ENCODE measurements at regions not wholly inside any gene's neighbourhood (a gene's known extent, or its start where the extent isn't known, plus 50 kb on each side); places are given as distances from the start of the nearest gene placed in this dataset.

DNA sequence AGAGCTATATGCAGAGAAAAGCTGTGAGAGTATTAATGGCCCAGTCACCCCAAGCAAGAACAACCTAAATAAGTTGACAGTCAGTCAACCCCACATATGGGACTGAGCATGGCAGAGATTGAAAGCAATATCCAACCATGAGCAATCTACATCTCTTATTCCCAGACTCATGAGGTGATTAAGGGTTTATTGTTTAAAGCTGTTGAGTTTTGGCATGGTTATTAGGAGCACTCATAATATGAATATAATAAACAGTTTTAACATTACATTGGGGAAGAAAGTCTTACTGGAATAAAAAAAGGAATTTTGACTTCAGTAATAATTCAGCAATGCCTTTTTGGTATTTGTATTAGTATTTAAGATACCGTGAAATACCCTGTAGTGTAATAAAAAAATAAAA is 1627.4 kb downstream of the STIM2 start:
- H3K36me3 ChIP-seq (replicated peaks in 1 of 2; ENCODE audit: control insufficient read depth in 1 of 2, insufficient read depth in 2 of 2, low read length in 1 of 2) = no peaks in the 10 kb centered on the region
- no peaks in the 10 kb centered on the region for H4K20me1 ChIP-seq (ENCODE audit: insufficient read depth)
- TF ChIP-seq SIN3A (IDR thresholded peaks at IDR 0.05; ENCODE audit: borderline replicate concordance, low read depth, low read length) (no peak), CTCF (IDR thresholded peaks at IDR 0.05) (no peak), EZH2phosphoT487 (IDR thresholded peaks at IDR 0.05; ENCODE audit: borderline replicate concordance, low read depth) (no peak), MXI1 (IDR thresholded peaks at IDR 0.05; ENCODE audit: low read depth, low read length) (no peak), ELF1 (IDR thresholded peaks at IDR 0.05) (no peak), TAF1 (IDR thresholded peaks at IDR 0.05; ENCODE audit: borderline replicate concordance, low read depth, low read length) (no peak), POLR2AphosphoS5 (IDR thresholded peaks at IDR 0.05; ENCODE audit: low read depth, low read length) (no peak), RCOR1 (IDR thresholded peaks at IDR 0.05; ENCODE audit: low read length) (no peak), MEF2A (IDR thresholded peaks at IDR 0.05; ENCODE audit: borderline replicate concordance, low read depth) (no peak), SMC3 (IDR thresholded peaks at IDR 0.05; ENCODE audit: low read depth, low read length) (no peak), USF1 (IDR thresholded peaks at IDR 0.05; ENCODE audit: borderline replicate concordance, low read depth) (no peak), TCF12 (IDR thresholded peaks at IDR 0.05) (no peak), REST (IDR thresholded peaks at IDR 0.05; ENCODE audit: low read depth, low read length) (no peak)
- TF ChIP-seq, protein P1, sequence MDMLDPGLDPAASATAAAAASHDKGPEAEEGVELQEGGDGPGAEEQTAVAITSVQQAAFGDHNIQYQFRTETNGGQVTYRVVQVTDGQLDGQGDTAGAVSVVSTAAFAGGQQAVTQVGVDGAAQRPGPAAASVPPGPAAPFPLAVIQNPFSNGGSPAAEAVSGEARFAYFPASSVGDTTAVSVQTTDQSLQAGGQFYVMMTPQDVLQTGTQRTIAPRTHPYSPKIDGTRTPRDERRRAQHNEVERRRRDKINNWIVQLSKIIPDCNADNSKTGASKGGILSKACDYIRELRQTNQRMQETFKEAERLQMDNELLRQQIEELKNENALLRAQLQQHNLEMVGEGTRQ (IDR thresholded peaks at IDR 0.05; ENCODE audit: borderline replicate concordance, low read depth, low read length) = no peak
- DNase-seq = no peak
- H3K4me3 ChIP-seq (ENCODE audit: low read depth in 2 of 2, low read length in 1 of 2) = no peak overlapping the region
- no peaks in the 10 kb centered on the region for H3K79me2 ChIP-seq (ENCODE audit: insufficient read depth)
- H3K4me1 ChIP-seq (ENCODE audit: control insufficient read depth in 1 of 2, insufficient read depth in 2 of 2, low read depth in 1 of 2, low read length in 1 of 2) = no peaks in the 10 kb centered on the region
- 17% methylated on average over 1 of the region's 1 CpG for WGBS (ENCODE audit: low lambda C conversion rate)
- ChIA-PET CTCF (no interaction called here), POLR2A (no interaction called here)
- no peak overlapping the region for H3K27ac ChIP-seq (ENCODE audit: low read depth in 2 of 2, low read length in 1 of 2)
- no peaks in the 10 kb centered on the region for H3K27me3 ChIP-seq (ENCODE audit: insufficient read depth)
- no peak overlapping the region for H3K9ac ChIP-seq
- H3F3A ChIP-seq (replicated peaks; ENCODE audit: insufficient read depth) = no peaks in the 10 kb centered on the region
- H3K9me3 ChIP-seq = no peaks in the 10 kb centered on the region
- no peak overlapping the region for H2AFZ ChIP-seq (ENCODE audit: low read depth)
- no peak overlapping the region for H3K4me2 ChIP-seq
- H3K9me2 ChIP-seq = no peaks in the 10 kb centered on the region

Measured in SK-N-SH (cell line).